ENCODE measurements at regions not wholly inside any gene's neighbourhood (a gene's known extent, or its start where the extent isn't known, plus 50 kb on each side); places are given as distances from the start of the nearest gene placed in this dataset.

DNA sequence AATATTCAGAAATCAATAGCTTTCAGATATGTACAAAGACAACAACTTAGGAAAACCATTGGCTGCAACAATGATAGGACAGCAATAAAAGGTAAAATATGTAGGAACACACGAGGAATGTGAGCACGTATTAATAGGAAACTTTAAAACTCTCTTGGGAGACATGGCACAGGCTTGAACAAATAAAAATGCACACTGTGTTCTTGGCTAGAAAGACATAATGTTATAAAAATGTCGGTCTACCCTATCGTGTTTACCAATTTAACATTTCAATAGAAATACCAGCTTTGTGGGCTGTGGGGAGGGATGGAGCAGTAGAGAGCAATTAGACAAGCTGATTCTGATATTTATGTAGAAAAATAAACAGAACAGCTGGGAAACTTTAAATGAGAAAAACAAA lies 69.0 kb upstream of the FAM9B start:
- TF ChIP-seq, protein P1, sequence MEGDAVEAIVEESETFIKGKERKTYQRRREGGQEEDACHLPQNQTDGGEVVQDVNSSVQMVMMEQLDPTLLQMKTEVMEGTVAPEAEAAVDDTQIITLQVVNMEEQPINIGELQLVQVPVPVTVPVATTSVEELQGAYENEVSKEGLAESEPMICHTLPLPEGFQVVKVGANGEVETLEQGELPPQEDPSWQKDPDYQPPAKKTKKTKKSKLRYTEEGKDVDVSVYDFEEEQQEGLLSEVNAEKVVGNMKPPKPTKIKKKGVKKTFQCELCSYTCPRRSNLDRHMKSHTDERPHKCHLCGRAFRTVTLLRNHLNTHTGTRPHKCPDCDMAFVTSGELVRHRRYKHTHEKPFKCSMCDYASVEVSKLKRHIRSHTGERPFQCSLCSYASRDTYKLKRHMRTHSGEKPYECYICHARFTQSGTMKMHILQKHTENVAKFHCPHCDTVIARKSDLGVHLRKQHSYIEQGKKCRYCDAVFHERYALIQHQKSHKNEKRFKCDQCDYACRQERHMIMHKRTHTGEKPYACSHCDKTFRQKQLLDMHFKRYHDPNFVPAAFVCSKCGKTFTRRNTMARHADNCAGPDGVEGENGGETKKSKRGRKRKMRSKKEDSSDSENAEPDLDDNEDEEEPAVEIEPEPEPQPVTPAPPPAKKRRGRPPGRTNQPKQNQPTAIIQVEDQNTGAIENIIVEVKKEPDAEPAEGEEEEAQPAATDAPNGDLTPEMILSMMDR (IDR thresholded peaks at IDR 0.05): no peak
- no peak for TF ChIP-seq POLR2A (IDR thresholded peaks at IDR 0.05)
